ENCODE measurements at regions not wholly inside any gene's neighbourhood (a gene's known extent, or its start where the extent isn't known, plus 50 kb on each side); places are given as distances from the start of the nearest gene placed in this dataset.

DNA sequence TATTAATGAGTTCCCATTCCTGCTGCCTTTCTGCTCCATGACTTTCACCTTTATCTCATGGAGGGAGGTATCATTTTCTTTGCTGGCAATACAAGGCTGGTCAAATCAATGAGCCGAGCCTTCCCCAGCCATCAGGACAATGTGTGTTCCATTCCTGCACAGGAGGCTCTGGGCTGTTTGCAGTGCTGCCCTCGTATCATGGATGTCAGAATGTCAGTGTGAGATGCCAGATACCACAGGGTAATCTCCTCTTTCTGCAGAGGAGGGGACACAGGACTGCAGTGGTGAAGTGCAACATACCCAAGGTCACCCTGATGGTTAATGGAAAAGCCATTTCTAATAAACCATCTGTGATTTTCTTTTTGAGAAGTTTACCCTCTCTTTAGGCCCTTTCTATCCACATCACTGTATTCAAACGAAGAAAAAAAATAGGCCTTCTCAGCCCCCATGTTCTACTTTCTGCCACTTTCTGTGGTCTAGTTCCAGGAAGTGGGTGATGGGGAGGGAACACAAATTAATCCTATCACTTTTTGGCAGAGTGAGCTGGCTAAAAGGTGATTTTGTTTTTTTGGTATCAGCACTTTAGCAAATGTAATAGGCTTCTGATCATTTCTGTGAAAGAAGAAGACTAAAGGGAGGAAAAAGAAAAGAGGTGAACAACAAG lies 490.2 kb upstream of the BOD1L1 start:
- TF ChIP-seq, protein P1, sequence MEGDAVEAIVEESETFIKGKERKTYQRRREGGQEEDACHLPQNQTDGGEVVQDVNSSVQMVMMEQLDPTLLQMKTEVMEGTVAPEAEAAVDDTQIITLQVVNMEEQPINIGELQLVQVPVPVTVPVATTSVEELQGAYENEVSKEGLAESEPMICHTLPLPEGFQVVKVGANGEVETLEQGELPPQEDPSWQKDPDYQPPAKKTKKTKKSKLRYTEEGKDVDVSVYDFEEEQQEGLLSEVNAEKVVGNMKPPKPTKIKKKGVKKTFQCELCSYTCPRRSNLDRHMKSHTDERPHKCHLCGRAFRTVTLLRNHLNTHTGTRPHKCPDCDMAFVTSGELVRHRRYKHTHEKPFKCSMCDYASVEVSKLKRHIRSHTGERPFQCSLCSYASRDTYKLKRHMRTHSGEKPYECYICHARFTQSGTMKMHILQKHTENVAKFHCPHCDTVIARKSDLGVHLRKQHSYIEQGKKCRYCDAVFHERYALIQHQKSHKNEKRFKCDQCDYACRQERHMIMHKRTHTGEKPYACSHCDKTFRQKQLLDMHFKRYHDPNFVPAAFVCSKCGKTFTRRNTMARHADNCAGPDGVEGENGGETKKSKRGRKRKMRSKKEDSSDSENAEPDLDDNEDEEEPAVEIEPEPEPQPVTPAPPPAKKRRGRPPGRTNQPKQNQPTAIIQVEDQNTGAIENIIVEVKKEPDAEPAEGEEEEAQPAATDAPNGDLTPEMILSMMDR (IDR thresholded peaks at IDR 0.05; ENCODE audit: low read depth, low read length, missing input control), result no peak
- no peak for TF ChIP-seq TAF1 (conservative IDR thresholded peaks at IDR 0.05)
- TF ChIP-seq, protein P2, sequence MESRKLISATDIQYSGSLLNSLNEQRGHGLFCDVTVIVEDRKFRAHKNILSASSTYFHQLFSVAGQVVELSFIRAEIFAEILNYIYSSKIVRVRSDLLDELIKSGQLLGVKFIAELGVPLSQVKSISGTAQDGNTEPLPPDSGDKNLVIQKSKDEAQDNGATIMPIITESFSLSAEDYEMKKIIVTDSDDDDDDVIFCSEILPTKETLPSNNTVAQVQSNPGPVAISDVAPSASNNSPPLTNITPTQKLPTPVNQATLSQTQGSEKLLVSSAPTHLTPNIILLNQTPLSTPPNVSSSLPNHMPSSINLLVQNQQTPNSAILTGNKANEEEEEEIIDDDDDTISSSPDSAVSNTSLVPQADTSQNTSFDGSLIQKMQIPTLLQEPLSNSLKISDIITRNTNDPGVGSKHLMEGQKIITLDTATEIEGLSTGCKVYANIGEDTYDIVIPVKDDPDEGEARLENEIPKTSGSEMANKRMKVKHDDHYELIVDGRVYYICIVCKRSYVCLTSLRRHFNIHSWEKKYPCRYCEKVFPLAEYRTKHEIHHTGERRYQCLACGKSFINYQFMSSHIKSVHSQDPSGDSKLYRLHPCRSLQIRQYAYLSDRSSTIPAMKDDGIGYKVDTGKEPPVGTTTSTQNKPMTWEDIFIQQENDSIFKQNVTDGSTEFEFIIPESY (IDR thresholded peaks at IDR 0.05), result no peak
- no peak for TF ChIP-seq ATF3 (IDR thresholded peaks at IDR 0.05)
- TF ChIP-seq RAD21 (IDR thresholded peaks at IDR 0.05), result no peak
- TF ChIP-seq JUND (IDR thresholded peaks at IDR 0.05), result no peak
- TF ChIP-seq, protein P3, sequence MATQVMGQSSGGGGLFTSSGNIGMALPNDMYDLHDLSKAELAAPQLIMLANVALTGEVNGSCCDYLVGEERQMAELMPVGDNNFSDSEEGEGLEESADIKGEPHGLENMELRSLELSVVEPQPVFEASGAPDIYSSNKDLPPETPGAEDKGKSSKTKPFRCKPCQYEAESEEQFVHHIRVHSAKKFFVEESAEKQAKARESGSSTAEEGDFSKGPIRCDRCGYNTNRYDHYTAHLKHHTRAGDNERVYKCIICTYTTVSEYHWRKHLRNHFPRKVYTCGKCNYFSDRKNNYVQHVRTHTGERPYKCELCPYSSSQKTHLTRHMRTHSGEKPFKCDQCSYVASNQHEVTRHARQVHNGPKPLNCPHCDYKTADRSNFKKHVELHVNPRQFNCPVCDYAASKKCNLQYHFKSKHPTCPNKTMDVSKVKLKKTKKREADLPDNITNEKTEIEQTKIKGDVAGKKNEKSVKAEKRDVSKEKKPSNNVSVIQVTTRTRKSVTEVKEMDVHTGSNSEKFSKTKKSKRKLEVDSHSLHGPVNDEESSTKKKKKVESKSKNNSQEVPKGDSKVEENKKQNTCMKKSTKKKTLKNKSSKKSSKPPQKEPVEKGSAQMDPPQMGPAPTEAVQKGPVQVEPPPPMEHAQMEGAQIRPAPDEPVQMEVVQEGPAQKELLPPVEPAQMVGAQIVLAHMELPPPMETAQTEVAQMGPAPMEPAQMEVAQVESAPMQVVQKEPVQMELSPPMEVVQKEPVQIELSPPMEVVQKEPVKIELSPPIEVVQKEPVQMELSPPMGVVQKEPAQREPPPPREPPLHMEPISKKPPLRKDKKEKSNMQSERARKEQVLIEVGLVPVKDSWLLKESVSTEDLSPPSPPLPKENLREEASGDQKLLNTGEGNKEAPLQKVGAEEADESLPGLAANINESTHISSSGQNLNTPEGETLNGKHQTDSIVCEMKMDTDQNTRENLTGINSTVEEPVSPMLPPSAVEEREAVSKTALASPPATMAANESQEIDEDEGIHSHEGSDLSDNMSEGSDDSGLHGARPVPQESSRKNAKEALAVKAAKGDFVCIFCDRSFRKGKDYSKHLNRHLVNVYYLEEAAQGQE (IDR thresholded peaks at IDR 0.05), result no peak
- no peak for TF ChIP-seq MAX (IDR thresholded peaks at IDR 0.05)
- no peak for TF ChIP-seq YY1 (IDR thresholded peaks at IDR 0.05)
- no peak for TF ChIP-seq HNF4A (conservative IDR thresholded peaks at IDR 0.05)
- TF ChIP-seq GABPA (IDR thresholded peaks at IDR 0.05 in 1 of 2, conservative IDR thresholded peaks at IDR 0.05 in 1 of 2), result no peak
- TF ChIP-seq SP1 (IDR thresholded peaks at IDR 0.05), result no peak
- TF ChIP-seq EGR1 (IDR thresholded peaks at IDR 0.05; ENCODE audit: low read depth in 2 of 2), result no peak
- no peak for TF ChIP-seq NR2F2 (IDR thresholded peaks at IDR 0.05)

Data from liver (tissue), 3 donors.